Caco-2 (cell line): ENCODE measurements at regions not wholly inside any gene's neighbourhood (a gene's known extent, or its start where the extent isn't known, plus 50 kb on each side); places are given as distances from the start of the nearest gene placed in this dataset.

Experiments used
- BruUV-seq: library from RNA; stranded (reverse); fragments of 400-500 nt; replicated peaks from 2 replicates; lab custom pipeline; 2021; lab: Mats Ljungman, UMichigan
- CTCF ChIA-PET: fragments of 300-600 bp; sonication (Branson Sonifier 250); formaldehyde crosslinking; loops from one replicate; lab custom pipeline; 2022; ENCODE audit warnings: antibody characterized with exemption; lab: Charles Lee
- POLR2A ChIA-PET: fragments of 300-600 bp; sonication (Branson Sonifier 250); formaldehyde crosslinking; loops from one replicate; lab custom pipeline; 2022; ENCODE audit warnings: antibody characterized with exemption; lab: Charles Lee
- DNase-seq, 2 experiments: peaks; one replicate each; pipeline versions ENCODE4 v3.0.0 to v3.0.0-alpha.2; 2020 to 2022
- H3K27me3 ChIP-seq: replicated peaks from 2 replicates; pipeline ENCODE4 v1.6.0; 2011; ENCODE audit warnings: low read length; ENCODE audit not compliant: control insufficient read depth, insufficient read depth
- H3K36me3 ChIP-seq: 2 replicates; pipeline ENCODE4 v1.5.1; 2011; ENCODE audit warnings: low read length; ENCODE audit not compliant: control insufficient read depth, insufficient read depth
- H3K4me1 ChIP-seq: fragments of 250-450 bp; sonication (Bioruptor Pico); 2 replicates; pipeline ENCODE4 v1.5.1; 2020; ENCODE audit warnings: mild to moderate bottlenecking
- H3K4me3 ChIP-seq: 2 replicates; pipeline ENCODE4 v1.5.1; 2011; ENCODE audit warnings: low read depth, mild to moderate bottlenecking, control low read depth, low read length
- H3K9me3 ChIP-seq: fragments of 250-450 bp; sonication (Bioruptor Pico); 2 replicates; pipeline ENCODE4 v1.5.1; 2020; ENCODE audit warnings: mild to moderate bottlenecking, moderate library complexity
- H3K27ac Mint-ChIP-seq: one replicate; pipeline ENCODE4 v1.8.0; 2022; ENCODE audit warnings: mixed read lengths; ENCODE audit not compliant: unreplicated experiment
- H3K27me3 Mint-ChIP-seq: one replicate; pipeline ENCODE4 v1.8.0; 2022; ENCODE audit warnings: mixed read lengths; ENCODE audit not compliant: insufficient read depth, unreplicated experiment
- H3K36me3 Mint-ChIP-seq: one replicate; pipeline ENCODE4 v1.8.0; 2022; ENCODE audit warnings: mild to moderate bottlenecking, mixed read lengths; ENCODE audit not compliant: insufficient read depth, unreplicated experiment
- H3K4me1 Mint-ChIP-seq: one replicate; pipeline ENCODE4 v1.8.0; 2022; ENCODE audit warnings: low read depth, mixed read lengths; ENCODE audit not compliant: unreplicated experiment
- H3K4me3 Mint-ChIP-seq: one replicate; pipeline ENCODE4 v1.8.0; 2022; ENCODE audit warnings: mild to moderate bottlenecking, moderate library complexity, mixed read lengths; ENCODE audit not compliant: unreplicated experiment
- H3K9me3 Mint-ChIP-seq: one replicate; pipeline ENCODE4 v1.8.0; 2022; ENCODE audit warnings: mixed read lengths; ENCODE audit not compliant: unreplicated experiment
- intact Hi-C: fragments of 100-400 bp; cut with micrococcal nuclease; formaldehyde crosslinking; loops from one replicate; pipeline ENCODE4 v1.10.0; 2022; ENCODE audit not compliant: unreplicated experiment
- TF ChIP-seq, protein P1 (sequence below), 2 experiments: fragments of 200-600 bp in 1 of 2; IDR thresholded peaks; 1 replicate in 1 of 2; 2 replicates in 1 of 2; pipeline versions ENCODE4 v1.5.1 to v1.8.0; 2011 to 2022; ENCODE audit warnings: antibody characterized with exemption in 1 of 2, control low read depth in 1 of 2, inconsistent platforms in 1 of 2, low read depth in 1 of 2, low read length in 1 of 2, mild to moderate bottlenecking in 1 of 2, moderate library complexity in 1 of 2; ENCODE audit not compliant: insufficient read depth in 1 of 2, severe bottlenecking in 1 of 2, unreplicated experiment in 1 of 2

DNA sequence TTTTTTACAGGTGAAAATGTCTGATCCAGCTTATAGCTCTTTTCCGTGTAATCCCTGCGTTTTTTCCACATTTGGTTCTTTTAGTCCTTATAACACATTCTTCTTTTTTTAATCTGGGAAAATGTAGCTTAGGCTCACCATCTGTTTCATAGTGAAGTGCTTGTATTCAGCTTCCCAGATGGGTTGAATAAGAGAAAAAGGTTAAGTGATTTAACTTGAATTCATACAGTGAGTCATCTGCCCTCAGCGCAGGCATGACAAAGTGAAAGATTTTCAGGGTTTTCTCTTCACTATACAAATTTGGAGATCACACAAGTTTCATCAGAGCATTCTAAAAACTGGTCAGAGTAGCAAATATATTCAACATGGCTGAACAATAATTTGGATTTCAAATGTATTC lies 224.8 kb downstream of the SPRY2 start:
- Histone ChIP-seq H3K27me3 (no peaks in the 10 kb centered on the region), H3K4me3 (no peak overlapping the region), H3K4me1 (no peaks in the 10 kb centered on the region), H3K36me3 (no peaks in the 10 kb centered on the region), H3K9me3 (no peaks in the 10 kb centered on the region)
- TF ChIP-seq, protein P1, sequence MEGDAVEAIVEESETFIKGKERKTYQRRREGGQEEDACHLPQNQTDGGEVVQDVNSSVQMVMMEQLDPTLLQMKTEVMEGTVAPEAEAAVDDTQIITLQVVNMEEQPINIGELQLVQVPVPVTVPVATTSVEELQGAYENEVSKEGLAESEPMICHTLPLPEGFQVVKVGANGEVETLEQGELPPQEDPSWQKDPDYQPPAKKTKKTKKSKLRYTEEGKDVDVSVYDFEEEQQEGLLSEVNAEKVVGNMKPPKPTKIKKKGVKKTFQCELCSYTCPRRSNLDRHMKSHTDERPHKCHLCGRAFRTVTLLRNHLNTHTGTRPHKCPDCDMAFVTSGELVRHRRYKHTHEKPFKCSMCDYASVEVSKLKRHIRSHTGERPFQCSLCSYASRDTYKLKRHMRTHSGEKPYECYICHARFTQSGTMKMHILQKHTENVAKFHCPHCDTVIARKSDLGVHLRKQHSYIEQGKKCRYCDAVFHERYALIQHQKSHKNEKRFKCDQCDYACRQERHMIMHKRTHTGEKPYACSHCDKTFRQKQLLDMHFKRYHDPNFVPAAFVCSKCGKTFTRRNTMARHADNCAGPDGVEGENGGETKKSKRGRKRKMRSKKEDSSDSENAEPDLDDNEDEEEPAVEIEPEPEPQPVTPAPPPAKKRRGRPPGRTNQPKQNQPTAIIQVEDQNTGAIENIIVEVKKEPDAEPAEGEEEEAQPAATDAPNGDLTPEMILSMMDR (IDR thresholded peaks at IDR 0.05; ENCODE audit: insufficient read depth in 1 of 2, low read depth in 1 of 2, low read length in 1 of 2, severe bottlenecking in 1 of 2, unreplicated experiment in 1 of 2): no peak
- H3K27me3 Mint-ChIP-seq: no peaks in the 10 kb centered on the region
- ChIA-PET CTCF (no interaction called here), POLR2A (no interaction called here)
- no peak for DNase-seq
- no peak overlapping the region for H3K27ac Mint-ChIP-seq
- no peaks in the 10 kb centered on the region for H3K36me3 Mint-ChIP-seq
- H3K4me3 Mint-ChIP-seq: no peak overlapping the region
- no peaks in the 10 kb centered on the region for H3K4me1 Mint-ChIP-seq
- no TSS peak for BruUV-seq
- intact Hi-C loops: no loop called here
- no peaks in the 10 kb centered on the region for H3K9me3 Mint-ChIP-seq

DNA sequence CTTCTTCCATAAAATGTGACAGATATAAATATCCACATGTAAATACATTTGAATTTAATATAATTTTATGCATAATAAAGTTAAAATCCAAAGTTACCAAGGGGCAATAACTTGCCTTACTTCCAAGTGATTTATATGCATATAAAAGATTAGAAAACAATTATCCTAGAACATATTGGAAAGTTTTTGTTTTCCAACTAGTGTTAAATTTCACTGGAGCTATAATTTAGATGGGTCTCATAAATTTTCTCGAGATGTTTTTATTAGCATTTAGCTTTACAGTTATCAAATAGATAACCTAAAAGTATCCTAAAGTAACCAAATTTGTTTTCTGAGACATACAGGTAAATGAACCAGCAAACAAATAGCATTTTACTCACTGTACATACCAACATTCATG lies 225.3 kb downstream of the SPRY2 start:
- H3K27me3 Mint-ChIP-seq: no peaks in the 10 kb centered on the region
- Histone ChIP-seq H3K36me3 (no peaks in the 10 kb centered on the region), H3K27me3 (no peaks in the 10 kb centered on the region), H3K4me1 (no peaks in the 10 kb centered on the region), H3K4me3 (no peak overlapping the region), H3K9me3 (no peaks in the 10 kb centered on the region)
- no peak for DNase-seq
- H3K4me1 Mint-ChIP-seq: no peaks in the 10 kb centered on the region
- no peaks in the 10 kb centered on the region for H3K9me3 Mint-ChIP-seq
- intact Hi-C loops: no loop called here
- TF ChIP-seq, protein P1 (IDR thresholded peaks at IDR 0.05; ENCODE audit: insufficient read depth in 1 of 2, low read depth in 1 of 2, low read length in 1 of 2, severe bottlenecking in 1 of 2, unreplicated experiment in 1 of 2): no peak
- no TSS peak for BruUV-seq
- H3K4me3 Mint-ChIP-seq: no peak overlapping the region
- no peaks in the 10 kb centered on the region for H3K36me3 Mint-ChIP-seq
- POLR2A ChIA-PET: no interaction called here
- CTCF ChIA-PET: no interaction called here
- no peak overlapping the region for H3K27ac Mint-ChIP-seq

DNA sequence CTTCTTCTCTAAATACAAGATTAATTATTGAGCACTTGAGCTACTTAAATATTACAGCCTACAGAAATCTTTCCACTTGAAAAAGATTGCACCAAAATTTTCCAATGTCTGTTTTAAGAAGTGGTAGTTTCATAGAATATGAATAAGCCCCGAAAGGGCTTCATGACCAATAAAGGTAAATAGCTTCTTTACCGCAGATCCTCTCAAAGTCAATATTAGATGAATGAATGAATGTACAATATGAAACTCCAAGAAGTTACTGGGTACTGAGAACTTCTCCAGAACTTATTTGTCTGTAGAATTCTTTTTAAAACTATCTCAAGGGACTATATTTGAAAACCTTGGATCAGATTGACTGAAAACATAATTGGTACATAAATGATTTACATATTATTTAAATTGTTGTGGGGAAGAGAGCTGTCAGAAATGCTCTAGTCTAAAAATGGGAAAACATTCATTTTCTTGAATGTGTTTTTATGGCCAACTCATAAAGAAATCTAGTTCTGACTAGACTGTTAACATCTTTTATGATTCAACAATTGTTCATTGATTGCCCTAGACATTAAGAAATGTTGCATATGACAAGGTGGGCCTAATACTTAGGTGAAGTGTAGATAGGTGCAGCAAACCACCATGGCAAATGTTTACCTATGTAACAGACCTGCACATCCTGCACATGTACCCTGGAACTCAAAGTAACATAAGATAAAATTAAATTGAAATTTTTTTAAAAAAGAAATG lies 227.0 kb downstream of the SPRY2 start:
- H3K9me3 Mint-ChIP-seq: no peaks in the 10 kb centered on the region
- DNase-seq: no peak

More for the DNA sequence above, 227.0 kb downstream of the SPRY2 start:
- ChIA-PET CTCF (no interaction called here), POLR2A (no interaction called here)
- Histone ChIP-seq H3K4me3 (no peak overlapping the region), H3K4me1 (no peaks in the 10 kb centered on the region), H3K36me3 (no peaks in the 10 kb centered on the region), H3K27me3 (no peaks in the 10 kb centered on the region), H3K9me3 (no peaks in the 10 kb centered on the region)
- Mint-ChIP-seq H3K4me1 (peaks cover 6% of the 10 kb centered on the region), H3K27me3 (no peaks in the 10 kb centered on the region), H3K4me3 (no peak overlapping the region), H3K27ac (no peak overlapping the region), H3K36me3 (no peaks in the 10 kb centered on the region)
- TF ChIP-seq, protein P1 (IDR thresholded peaks at IDR 0.05; ENCODE audit: insufficient read depth in 1 of 2, low read depth in 1 of 2, low read length in 1 of 2, severe bottlenecking in 1 of 2, unreplicated experiment in 1 of 2): no peak
- BruUV-seq: no TSS peak
- intact Hi-C loops: no loop called here
